Activated T-helper 2 cell treated with anti-CD3 and anti-CD28 coated beads, Interferon-gamma antibody, Interleukin-2, Interleukin-4, amounts not matched to agents 10 μg/mL and 5 μg/mL and 100 μg/mL, durations not matched to agents 14 hours and 24 hours and 36 hours (primary cell): ENCODE measurements at regions not wholly inside any gene's neighbourhood (a gene's known extent, or its start where the extent isn't known, plus 50 kb on each side); places are given as distances from the start of the nearest gene placed in this dataset.

Experiments
- DNase-seq: peaks from one replicate; pipeline ENCODE4 v3.0.0; 2021; ENCODE audit warnings: low spot score
- H3K27ac Mint-ChIP-seq: one replicate; pipeline ENCODE4 v1.8.0; 2021; ENCODE audit warnings: mixed read lengths
- H3K27me3 Mint-ChIP-seq: one replicate; pipeline ENCODE4 v1.8.0; 2021; ENCODE audit warnings: low read depth, mixed read lengths
- H3K36me3 Mint-ChIP-seq: one replicate; pipeline ENCODE4 v1.8.0; 2021; ENCODE audit warnings: low read depth, mixed read lengths
- H3K4me1 Mint-ChIP-seq: one replicate; pipeline ENCODE4 v1.8.0; 2021; ENCODE audit warnings: low read depth, mixed read lengths
- H3K4me3 Mint-ChIP-seq: one replicate; pipeline ENCODE4 v1.8.0; 2021; ENCODE audit warnings: low read depth, mild to moderate bottlenecking, moderate library complexity, mixed read lengths
- H3K9me3 Mint-ChIP-seq: one replicate; pipeline ENCODE4 v1.8.0; 2021; ENCODE audit warnings: mixed read lengths
- intact Hi-C: fragments of 100-400 bp; cut with micrococcal nuclease; formaldehyde crosslinking; loops from one replicate; pipeline ENCODE4 v1.15.1; 2023

- H3K36me3 Mint-ChIP-seq: peaks cover 5% of the 10 kb centered on the region
- no peak for DNase-seq
- no peaks in the 10 kb centered on the region for H3K27me3 Mint-ChIP-seq
- peaks cover 45% of the 10 kb centered on the region for H3K9me3 Mint-ChIP-seq
- H3K4me3 Mint-ChIP-seq: no peak overlapping the region
- no peaks in the 10 kb centered on the region for H3K4me1 Mint-ChIP-seq
- H3K27ac Mint-ChIP-seq: no peak overlapping the region
- intact Hi-C loops: no loop called here
Observed at GRCh38 chr16:35750701-35751104, 2291.3 kb downstream of the TP53TG3F start.

- Mint-ChIP-seq H3K27ac (no peak overlapping the region), H3K4me1 (no peaks in the 10 kb centered on the region), H3K36me3 (peaks cover 5% of the 10 kb centered on the region), H3K4me3 (no peak overlapping the region), H3K9me3 (peaks cover 45% of the 10 kb centered on the region), H3K27me3 (no peaks in the 10 kb centered on the region)
- DNase-seq: no peak
- intact Hi-C loops: no loop called here
Observed at GRCh38 chr16:35751191-35751941, 2292.0 kb downstream of the TP53TG3F start.

GRCh38 chr16:35752012-35752772 lies 2292.8 kb downstream of the TP53TG3F start:
- Mint-ChIP-seq H3K9me3 (peaks cover 37% of the 10 kb centered on the region), H3K4me1 (no peaks in the 10 kb centered on the region), H3K4me3 (no peak overlapping the region), H3K27ac (no peak overlapping the region), H3K27me3 (no peaks in the 10 kb centered on the region), H3K36me3 (peaks cover 5% of the 10 kb centered on the region)
- intact Hi-C loops: no loop called here
- no peak for DNase-seq

GRCh38 chr16:35752773-35753558 lies 2293.6 kb downstream of the TP53TG3F start:
- Mint-ChIP-seq H3K27me3 (no peaks in the 10 kb centered on the region), H3K4me1 (no peaks in the 10 kb centered on the region), H3K9me3 (peaks cover 32% of the 10 kb centered on the region), H3K27ac (no peak overlapping the region), H3K36me3 (peaks cover 5% of the 10 kb centered on the region), H3K4me3 (no peak overlapping the region)
- DNase-seq: no peak
- intact Hi-C loops: no loop called here

GRCh38 chr16:35753559-35754390 lies 2294.4 kb downstream of the TP53TG3F start:
- no peak overlapping the region for H3K4me3 Mint-ChIP-seq
- no peaks in the 10 kb centered on the region for H3K4me1 Mint-ChIP-seq
- intact Hi-C loops: no loop called here
- H3K9me3 Mint-ChIP-seq: peaks cover 32% of the 10 kb centered on the region
- DNase-seq: no peak
- H3K27me3 Mint-ChIP-seq: no peaks in the 10 kb centered on the region
- H3K36me3 Mint-ChIP-seq: peaks cover 5% of the 10 kb centered on the region
- H3K27ac Mint-ChIP-seq: no peak overlapping the region

GRCh38 chr16:35754391-35755369 lies 2295.3 kb downstream of the TP53TG3F start:
- H3K4me3 Mint-ChIP-seq: no peak overlapping the region
- H3K4me1 Mint-ChIP-seq: no peaks in the 10 kb centered on the region
- H3K27me3 Mint-ChIP-seq: no peaks in the 10 kb centered on the region
- peaks cover 5% of the 10 kb centered on the region for H3K36me3 Mint-ChIP-seq
- H3K27ac Mint-ChIP-seq: no peak overlapping the region
- DNase-seq: no peak
- intact Hi-C loops: no loop called here
- H3K9me3 Mint-ChIP-seq: peaks cover 32% of the 10 kb centered on the region

GRCh38 chr16:35788381-35788780 lies 2329.0 kb downstream of the TP53TG3F start:
- Mint-ChIP-seq H3K4me1 (no peaks in the 10 kb centered on the region), H3K4me3 (no peak overlapping the region), H3K36me3 (peaks cover 3% of the 10 kb centered on the region), H3K27me3 (no peaks in the 10 kb centered on the region), H3K27ac (no peak overlapping the region), H3K9me3 (peaks cover 76% of the 10 kb centered on the region)
- intact Hi-C loops: no loop called here
- DNase-seq: no peak

- no peaks in the 10 kb centered on the region for H3K4me1 Mint-ChIP-seq
Observed at GRCh38 chr16:35792516-35793285, 2333.3 kb downstream of the TP53TG3F start.

GRCh38 chr16:35793601-35794000 lies 2334.2 kb downstream of the TP53TG3F start:
- no peaks in the 10 kb centered on the region for H3K4me1 Mint-ChIP-seq
- H3K4me3 Mint-ChIP-seq: no peak overlapping the region
- intact Hi-C loops: no loop called here
- no peaks in the 10 kb centered on the region for H3K27me3 Mint-ChIP-seq
- peaks cover 3% of the 10 kb centered on the region for H3K36me3 Mint-ChIP-seq
- DNase-seq: no peak
- H3K27ac Mint-ChIP-seq: no peak overlapping the region
- peaks cover 77% of the 10 kb centered on the region for H3K9me3 Mint-ChIP-seq

More at GRCh38 chr16:35792516-35793285, 2333.3 kb downstream of the TP53TG3F start:
- Mint-ChIP-seq H3K9me3 (peaks cover 75% of the 10 kb centered on the region), H3K4me3 (no peak overlapping the region), H3K36me3 (peaks cover 3% of the 10 kb centered on the region), H3K27ac (no peak overlapping the region), H3K27me3 (no peaks in the 10 kb centered on the region)
- intact Hi-C loops: no loop called here
- no peak for DNase-seq

- Mint-ChIP-seq H3K27me3 (no peaks in the 10 kb centered on the region), H3K27ac (no peak overlapping the region), H3K36me3 (peaks cover 3% of the 10 kb centered on the region), H3K4me1 (no peaks in the 10 kb centered on the region), H3K9me3 (peaks cover 74% of the 10 kb centered on the region), H3K4me3 (no peak overlapping the region)
- no peak for DNase-seq
- intact Hi-C loops: no loop called here
Observed at GRCh38 chr16:35794896-35795295, 2335.5 kb downstream of the TP53TG3F start.
